WI38 (cell line): ENCODE measurements at regions not wholly inside any gene's neighbourhood (a gene's known extent, or its start where the extent isn't known, plus 50 kb on each side); places are given as distances from the start of the nearest gene placed in this dataset.

Source experiments
- H3K4me3 ChIP-seq: 2 replicates; pipeline ENCODE4 v1.5.1; 2011; ENCODE audit warnings: low read depth, mild to moderate bottlenecking, control low read depth, low read length
- CTCF ChIP-seq: IDR thresholded peaks from 2 replicates; pipeline ENCODE4 v1.5.1; 2012; ENCODE audit warnings: low read depth, mild to moderate bottlenecking, control low read depth, low read length

DNA sequence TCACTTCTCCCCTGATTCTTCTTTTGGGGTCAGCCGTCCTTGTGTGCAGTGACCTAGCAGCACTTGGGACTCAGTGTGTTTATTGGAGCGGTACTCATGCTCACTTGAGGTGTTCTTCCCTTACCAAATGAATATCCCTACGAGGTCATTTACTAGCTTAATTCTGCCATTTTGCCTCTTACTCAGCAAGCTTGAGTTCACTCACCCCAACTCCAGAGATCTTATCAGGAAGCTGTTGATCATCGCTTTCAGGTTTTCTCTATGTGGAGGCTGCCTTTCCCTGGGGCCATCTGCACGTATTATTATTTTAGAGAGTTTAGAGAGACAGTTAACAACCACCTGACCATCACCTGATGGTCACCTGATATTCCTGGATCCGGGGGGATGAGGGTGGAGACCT is 1466.0 kb upstream of the GOT2 start:
- no peak overlapping the region for H3K4me3 ChIP-seq
- no peak for TF ChIP-seq CTCF

DNA sequence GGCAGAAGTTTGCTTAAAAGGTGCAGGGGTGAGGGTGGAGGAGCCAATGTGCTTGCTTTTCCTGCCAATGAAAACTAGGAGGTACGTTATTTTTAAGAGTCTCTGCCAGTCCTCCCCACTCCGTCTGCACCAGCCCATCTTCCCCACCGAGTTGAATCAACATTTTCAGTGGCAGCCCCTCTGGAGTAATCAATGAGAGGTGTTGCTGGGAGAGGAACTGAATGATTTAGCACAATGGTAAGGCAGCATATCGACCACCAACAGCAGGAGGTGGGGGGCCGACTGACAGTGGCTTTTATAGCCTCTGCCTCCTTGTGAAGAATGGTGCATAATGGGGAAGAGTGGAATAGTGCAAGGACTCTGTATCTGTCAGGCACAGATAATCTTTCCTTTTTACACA is 1465.0 kb upstream of the GOT2 start:
- TF ChIP-seq CTCF: no peak
- H3K4me3 ChIP-seq: no peak overlapping the region

GRCh38 chr16:60181536-60181935 is 1447.4 kb upstream of the GOT2 start:
- TF ChIP-seq CTCF: no peak
- H3K4me3 ChIP-seq: no peak overlapping the region

DNA sequence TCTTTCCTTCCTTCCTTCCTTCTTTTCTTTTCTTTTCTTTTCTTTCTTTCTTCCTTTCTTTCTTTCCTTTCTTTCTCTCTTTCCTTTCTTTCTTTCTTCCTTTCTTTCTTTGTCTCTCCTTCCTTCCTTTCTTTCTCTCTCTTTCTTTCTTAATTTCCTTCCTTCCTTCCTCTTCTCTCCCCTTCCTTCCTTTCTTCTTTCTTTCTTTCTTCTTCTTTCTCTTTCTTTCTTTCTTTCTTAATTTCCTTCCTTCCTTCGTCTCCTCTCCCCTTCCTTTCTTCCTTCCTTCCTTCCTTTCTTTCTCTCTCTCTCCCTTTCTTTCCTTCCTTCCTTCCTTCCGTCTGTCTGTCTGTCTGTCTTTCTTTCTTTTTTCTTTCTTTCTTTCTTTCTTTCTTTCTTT is 1446.5 kb upstream of the GOT2 start:
- TF ChIP-seq CTCF: no peak
- no peak overlapping the region for H3K4me3 ChIP-seq

GRCh38 chr16:60170196-60170595 is 1436.1 kb upstream of the GOT2 start:
- no peak overlapping the region for H3K4me3 ChIP-seq

DNA sequence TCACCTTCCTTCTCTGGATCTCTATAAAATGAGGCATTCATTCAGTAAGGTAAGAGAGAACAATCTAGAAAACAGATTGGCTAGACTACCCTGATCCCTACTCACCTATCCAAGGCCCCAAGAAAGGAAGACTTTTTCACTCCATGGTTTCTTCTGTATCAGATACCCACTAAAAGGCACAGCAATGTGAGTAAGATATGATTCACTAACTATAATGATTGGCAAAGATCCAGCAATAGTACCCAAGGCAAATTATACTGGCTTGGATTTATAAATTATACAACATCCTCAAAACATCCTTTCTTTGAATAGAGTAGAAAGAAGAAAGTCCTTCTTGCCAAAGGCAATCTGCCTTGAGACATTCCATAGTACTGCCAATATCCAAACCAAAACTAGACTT is 1432.0 kb upstream of the GOT2 start:
- TF ChIP-seq CTCF: no peak

More at GRCh38 chr16:60170196-60170595, 1436.1 kb upstream of the GOT2 start:
- no peak for TF ChIP-seq CTCF

GRCh38 chr16:60151987-60152386 is 1417.9 kb upstream of the GOT2 start:
- no peak for TF ChIP-seq CTCF
- no peak overlapping the region for H3K4me3 ChIP-seq

More for the DNA sequence above, 1432.0 kb upstream of the GOT2 start:
- H3K4me3 ChIP-seq: no peak overlapping the region
